Neural cell (in vitro differentiated cells): ENCODE measurements at regions not wholly inside any gene's neighbourhood (a gene's known extent, or its start where the extent isn't known, plus 50 kb on each side); places are given as distances from the start of the nearest gene placed in this dataset.

Experiments used
- H2AFZ ChIP-seq: fragments of 200-600, 300-800 bp; sonication (generic), shearing (Covaris generic); 2 replicates; pipeline ENCODE4 v1.6.0; 2014; ENCODE audit warnings: low read depth, mild to moderate bottlenecking, antibody characterized with exemption, low read length, moderate library complexity
- H3F3A ChIP-seq: fragments of 200-600 bp; shearing (Covaris generic); 2 replicates; pipeline ENCODE4 v1.6.1; 2016; ENCODE audit warnings: mild to moderate bottlenecking, moderate library complexity, mixed read lengths, antibody characterized with exemption, low read length; ENCODE audit not compliant: insufficient read depth, poor library complexity, severe bottlenecking
- H3K27ac ChIP-seq: fragments of 200-600, 300-800 bp; sonication (generic), shearing (Covaris generic); 2 replicates; pipeline ENCODE4 v1.5.1; 2014; ENCODE audit warnings: mild to moderate bottlenecking, low read length, moderate library complexity
- H3K27me3 ChIP-seq: fragments of 300-800, 200-600 bp; sonication (generic), shearing (Covaris generic); 2 replicates; pipeline ENCODE4 v1.6.0; 2014; ENCODE audit warnings: mild to moderate bottlenecking, low read depth, low read length, moderate library complexity; ENCODE audit not compliant: insufficient read depth
- H3K36me3 ChIP-seq: fragments of 300-800, 200-600 bp; sonication (generic), shearing (Covaris generic); 2 replicates; pipeline ENCODE4 v1.5.1; 2014; ENCODE audit warnings: mild to moderate bottlenecking, antibody characterized with exemption, low read length, moderate library complexity; ENCODE audit not compliant: insufficient read depth
- H3K4me2 ChIP-seq: fragments of 300-800, 200-600 bp; sonication (generic), shearing (Covaris generic); 2 replicates; pipeline ENCODE4 v1.6.0; 2014; ENCODE audit warnings: mild to moderate bottlenecking, low read length
- H3K4me3 ChIP-seq: fragments of 300-800, 200-600 bp; sonication (generic), shearing (Covaris generic); 2 replicates; pipeline ENCODE4 v1.5.1; 2014; ENCODE audit warnings: mild to moderate bottlenecking, low read length, moderate library complexity
- H3K79me2 ChIP-seq: fragments of 200-600 bp; shearing (Covaris generic); replicated peaks from 2 replicates; pipeline ENCODE4 v1.6.0; 2014; ENCODE audit warnings: mild to moderate bottlenecking, low read length, moderate library complexity; ENCODE audit not compliant: insufficient read depth
- H3K9ac ChIP-seq: fragments of 300-800, 200-600 bp; sonication (generic), shearing (Covaris generic); 2 replicates; pipeline ENCODE4 v1.6.1; 2016; ENCODE audit warnings: mild to moderate bottlenecking, low read length, mixed read lengths
- H3K9me2 ChIP-seq: fragments of 200-600 bp; shearing (Covaris generic); 2 replicates; pipeline ENCODE4 v1.6.1; 2016; ENCODE audit warnings: mild to moderate bottlenecking, low read length, mixed read lengths; ENCODE audit not compliant: insufficient read depth
- H3K9me3 ChIP-seq: fragments of 200-600, 300-800 bp; sonication (generic), shearing (Covaris generic); 2 replicates; pipeline ENCODE4 v1.6.1; 2016; ENCODE audit warnings: mild to moderate bottlenecking, mixed run types, low read length, moderate library complexity, mixed read lengths
- H4K20me1 ChIP-seq: fragments of 200-600 bp; shearing (Covaris generic); 2 replicates; pipeline ENCODE4 v1.6.1; 2016; ENCODE audit warnings: mild to moderate bottlenecking, mixed run types; ENCODE audit not compliant: insufficient read depth
- EP300 ChIP-seq: fragments of 450-650 bp; conservative IDR thresholded peaks from 2 replicates; pipeline ENCODE4 v1.6.1; 2014; ENCODE audit warnings: antibody characterized with exemption, mild to moderate bottlenecking, moderate library complexity; ENCODE audit not compliant: poor library complexity, severe bottlenecking
- EZH2 ChIP-seq: fragments of 200-600, 300-800 bp; shearing (Covaris generic), sonication (generic); IDR thresholded peaks from 2 replicates; pipeline ENCODE4 v1.6.1; 2014; ENCODE audit warnings: antibody characterized with exemption, low read length, borderline replicate concordance, mild to moderate bottlenecking; ENCODE audit not compliant: insufficient read depth, poor library complexity, severe bottlenecking
- MXI1 ChIP-seq: fragments of 450-650 bp; conservative IDR thresholded peaks from 2 replicates; pipeline ENCODE4 v1.6.1; 2014; ENCODE audit warnings: antibody characterized with exemption, mild to moderate bottlenecking; ENCODE audit not compliant: poor library complexity, severe bottlenecking
- POLR2AphosphoS5 ChIP-seq: IDR thresholded peaks from 2 replicates; pipeline ENCODE4 v1.6.1; 2012
- RAD21 ChIP-seq: fragments of 450-650 bp; conservative IDR thresholded peaks from 2 replicates; pipeline ENCODE4 v1.6.1; 2014; ENCODE audit warnings: antibody characterized with exemption, mild to moderate bottlenecking, moderate library complexity
- SMC3 ChIP-seq: fragments of 450-650 bp; conservative IDR thresholded peaks from 2 replicates; pipeline ENCODE4 v1.6.1; 2014; ENCODE audit warnings: antibody characterized with exemption, mild to moderate bottlenecking, moderate library complexity; ENCODE audit not compliant: poor library complexity
- TAF1 ChIP-seq: IDR thresholded peaks from 2 replicates; pipeline ENCODE4 v1.6.1; 2012; ENCODE audit warnings: low read depth
- TF ChIP-seq, protein P1 (sequence below): IDR thresholded peaks from 2 replicates; pipeline ENCODE4 v1.6.1; 2012; ENCODE audit warnings: borderline replicate concordance
- TF ChIP-seq, protein P2 (sequence below): fragments of 450-650 bp; IDR thresholded peaks from 2 replicates; pipeline ENCODE4 v1.5.1; 2014; ENCODE audit warnings: antibody characterized with exemption, mild to moderate bottlenecking, moderate library complexity; ENCODE audit not compliant: poor library complexity, severe bottlenecking

GRCh38 chr2:188000189-188000588 lies 291.5 kb upstream of the GULP1 start:
- Histone ChIP-seq H3K9me2 (no peaks in the 10 kb centered on the region), H3F3A (no peaks in the 10 kb centered on the region), H3K79me2 (no peaks in the 10 kb centered on the region), H3K27me3 (no peaks in the 10 kb centered on the region), H2AFZ (no peak overlapping the region), H3K9ac (no peak overlapping the region), H3K27ac (no peak overlapping the region), H3K36me3 (no peaks in the 10 kb centered on the region), H4K20me1 (no peaks in the 10 kb centered on the region), H3K4me3 (no peak overlapping the region), H3K4me2 (no peak overlapping the region), H3K9me3 (no peaks in the 10 kb centered on the region)
- no peak for TF ChIP-seq EZH2
- no peak for TF ChIP-seq POLR2AphosphoS5
- TF ChIP-seq, protein P1, sequence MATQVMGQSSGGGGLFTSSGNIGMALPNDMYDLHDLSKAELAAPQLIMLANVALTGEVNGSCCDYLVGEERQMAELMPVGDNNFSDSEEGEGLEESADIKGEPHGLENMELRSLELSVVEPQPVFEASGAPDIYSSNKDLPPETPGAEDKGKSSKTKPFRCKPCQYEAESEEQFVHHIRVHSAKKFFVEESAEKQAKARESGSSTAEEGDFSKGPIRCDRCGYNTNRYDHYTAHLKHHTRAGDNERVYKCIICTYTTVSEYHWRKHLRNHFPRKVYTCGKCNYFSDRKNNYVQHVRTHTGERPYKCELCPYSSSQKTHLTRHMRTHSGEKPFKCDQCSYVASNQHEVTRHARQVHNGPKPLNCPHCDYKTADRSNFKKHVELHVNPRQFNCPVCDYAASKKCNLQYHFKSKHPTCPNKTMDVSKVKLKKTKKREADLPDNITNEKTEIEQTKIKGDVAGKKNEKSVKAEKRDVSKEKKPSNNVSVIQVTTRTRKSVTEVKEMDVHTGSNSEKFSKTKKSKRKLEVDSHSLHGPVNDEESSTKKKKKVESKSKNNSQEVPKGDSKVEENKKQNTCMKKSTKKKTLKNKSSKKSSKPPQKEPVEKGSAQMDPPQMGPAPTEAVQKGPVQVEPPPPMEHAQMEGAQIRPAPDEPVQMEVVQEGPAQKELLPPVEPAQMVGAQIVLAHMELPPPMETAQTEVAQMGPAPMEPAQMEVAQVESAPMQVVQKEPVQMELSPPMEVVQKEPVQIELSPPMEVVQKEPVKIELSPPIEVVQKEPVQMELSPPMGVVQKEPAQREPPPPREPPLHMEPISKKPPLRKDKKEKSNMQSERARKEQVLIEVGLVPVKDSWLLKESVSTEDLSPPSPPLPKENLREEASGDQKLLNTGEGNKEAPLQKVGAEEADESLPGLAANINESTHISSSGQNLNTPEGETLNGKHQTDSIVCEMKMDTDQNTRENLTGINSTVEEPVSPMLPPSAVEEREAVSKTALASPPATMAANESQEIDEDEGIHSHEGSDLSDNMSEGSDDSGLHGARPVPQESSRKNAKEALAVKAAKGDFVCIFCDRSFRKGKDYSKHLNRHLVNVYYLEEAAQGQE, result no peak
- no peak for TF ChIP-seq TAF1
- no peak for TF ChIP-seq EP300
- no peak for TF ChIP-seq MXI1
- TF ChIP-seq RAD21, result no peak
- no peak for TF ChIP-seq SMC3
- TF ChIP-seq, protein P2, sequence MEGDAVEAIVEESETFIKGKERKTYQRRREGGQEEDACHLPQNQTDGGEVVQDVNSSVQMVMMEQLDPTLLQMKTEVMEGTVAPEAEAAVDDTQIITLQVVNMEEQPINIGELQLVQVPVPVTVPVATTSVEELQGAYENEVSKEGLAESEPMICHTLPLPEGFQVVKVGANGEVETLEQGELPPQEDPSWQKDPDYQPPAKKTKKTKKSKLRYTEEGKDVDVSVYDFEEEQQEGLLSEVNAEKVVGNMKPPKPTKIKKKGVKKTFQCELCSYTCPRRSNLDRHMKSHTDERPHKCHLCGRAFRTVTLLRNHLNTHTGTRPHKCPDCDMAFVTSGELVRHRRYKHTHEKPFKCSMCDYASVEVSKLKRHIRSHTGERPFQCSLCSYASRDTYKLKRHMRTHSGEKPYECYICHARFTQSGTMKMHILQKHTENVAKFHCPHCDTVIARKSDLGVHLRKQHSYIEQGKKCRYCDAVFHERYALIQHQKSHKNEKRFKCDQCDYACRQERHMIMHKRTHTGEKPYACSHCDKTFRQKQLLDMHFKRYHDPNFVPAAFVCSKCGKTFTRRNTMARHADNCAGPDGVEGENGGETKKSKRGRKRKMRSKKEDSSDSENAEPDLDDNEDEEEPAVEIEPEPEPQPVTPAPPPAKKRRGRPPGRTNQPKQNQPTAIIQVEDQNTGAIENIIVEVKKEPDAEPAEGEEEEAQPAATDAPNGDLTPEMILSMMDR, result no peak

DNA sequence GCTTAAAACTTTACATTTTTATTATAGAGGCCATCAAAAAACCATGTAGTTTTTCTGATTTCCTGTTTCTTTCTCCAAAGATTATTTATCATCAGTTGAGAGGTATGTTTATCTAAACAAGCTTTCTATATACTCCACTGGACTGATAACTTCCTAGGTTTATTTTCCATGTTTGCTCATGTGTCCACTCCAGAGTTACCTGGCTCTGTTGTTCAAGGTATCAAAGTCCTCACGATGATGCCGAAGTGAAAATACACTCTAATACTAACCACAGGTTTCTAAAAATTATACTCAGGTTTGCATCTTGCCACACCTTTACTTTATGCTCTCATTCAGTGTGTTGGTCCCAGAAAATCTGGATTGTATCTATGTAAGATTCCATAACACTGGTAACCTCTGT lies 287.9 kb upstream of the GULP1 start:
- Histone ChIP-seq H3K9ac (no peak overlapping the region), H3K9me2 (no peaks in the 10 kb centered on the region), H3F3A (no peaks in the 10 kb centered on the region), H3K79me2 (no peaks in the 10 kb centered on the region), H3K9me3 (no peaks in the 10 kb centered on the region), H3K4me3 (no peak overlapping the region), H4K20me1 (no peaks in the 10 kb centered on the region), H3K4me2 (no peak overlapping the region), H3K27ac (no peak overlapping the region), H3K36me3 (no peaks in the 10 kb centered on the region), H3K27me3 (no peaks in the 10 kb centered on the region), H2AFZ (no peak overlapping the region)
- TF ChIP-seq, protein P1, result no peak
- TF ChIP-seq EP300, result no peak
- no peak for TF ChIP-seq RAD21
- TF ChIP-seq TAF1, result no peak
- TF ChIP-seq POLR2AphosphoS5, result no peak
- no peak for TF ChIP-seq SMC3
- TF ChIP-seq EZH2, result no peak
- TF ChIP-seq MXI1, result no peak
- TF ChIP-seq, protein P2, result no peak
